Type B pancreatic cell (in vitro differentiated cells): ENCODE measurements at regions not wholly inside any gene's neighbourhood (a gene's known extent, or its start where the extent isn't known, plus 50 kb on each side); places are given as distances from the start of the nearest gene placed in this dataset.

ENCODE experiments used
- DNase-seq: peaks from one replicate; pipeline ENCODE4 v3.0.0; 2021; ENCODE audit warnings: mixed read lengths; ENCODE audit not compliant: unreplicated experiment; ENCODE audit errors: extremely low spot score
- H3K27ac Mint-ChIP-seq: 2 replicates; pipeline ENCODE4 v1.8.0; 2021; ENCODE audit warnings: mild to moderate bottlenecking, mixed read lengths
- H3K27me3 Mint-ChIP-seq: 2 replicates; pipeline ENCODE4 v1.8.0; 2021; ENCODE audit warnings: mixed read lengths
- H3K36me3 Mint-ChIP-seq: 2 replicates; pipeline ENCODE4 v1.8.0; 2021; ENCODE audit warnings: mixed read lengths
- H3K4me1 Mint-ChIP-seq: one replicate; pipeline ENCODE4 v1.8.0; 2021; ENCODE audit warnings: mixed read lengths; ENCODE audit not compliant: unreplicated experiment
- H3K4me3 Mint-ChIP-seq: 2 replicates; pipeline ENCODE4 v1.8.0; 2021; ENCODE audit warnings: mild to moderate bottlenecking, mixed read lengths
- H3K9me3 Mint-ChIP-seq: 2 replicates; pipeline ENCODE4 v1.8.0; 2021; ENCODE audit warnings: mixed read lengths
- TF ChIP-seq, protein P1 (sequence below): fragments of 200-600 bp; sonication (generic); conservative IDR thresholded peaks from 2 replicates; pipeline ENCODE4 v1.5.0; 2021; ENCODE audit warnings: antibody characterized with exemption, mild to moderate bottlenecking

DNA sequence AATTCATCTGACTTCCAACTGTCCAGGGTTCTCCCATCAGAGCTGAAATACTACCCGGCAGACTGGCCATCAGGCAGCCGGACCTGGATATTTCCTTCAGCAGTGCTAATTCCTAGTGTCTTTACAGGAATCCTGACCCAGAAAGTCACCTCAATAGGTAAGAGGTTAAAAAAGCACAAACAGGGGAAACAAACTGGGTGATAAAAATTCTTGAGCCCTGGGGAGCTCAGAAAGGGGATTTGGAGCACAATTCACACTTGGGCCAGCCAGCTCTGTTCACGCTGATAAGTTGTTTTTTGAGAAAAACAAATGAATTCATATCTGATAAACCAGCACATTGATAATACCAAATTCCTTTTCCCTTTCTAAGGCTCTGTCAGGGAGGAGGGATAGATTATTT is 104.0 kb downstream of the EDN1 start:
- no peak overlapping the region for H3K4me3 Mint-ChIP-seq
- H3K27ac Mint-ChIP-seq = no peak overlapping the region
- TF ChIP-seq, protein P1, sequence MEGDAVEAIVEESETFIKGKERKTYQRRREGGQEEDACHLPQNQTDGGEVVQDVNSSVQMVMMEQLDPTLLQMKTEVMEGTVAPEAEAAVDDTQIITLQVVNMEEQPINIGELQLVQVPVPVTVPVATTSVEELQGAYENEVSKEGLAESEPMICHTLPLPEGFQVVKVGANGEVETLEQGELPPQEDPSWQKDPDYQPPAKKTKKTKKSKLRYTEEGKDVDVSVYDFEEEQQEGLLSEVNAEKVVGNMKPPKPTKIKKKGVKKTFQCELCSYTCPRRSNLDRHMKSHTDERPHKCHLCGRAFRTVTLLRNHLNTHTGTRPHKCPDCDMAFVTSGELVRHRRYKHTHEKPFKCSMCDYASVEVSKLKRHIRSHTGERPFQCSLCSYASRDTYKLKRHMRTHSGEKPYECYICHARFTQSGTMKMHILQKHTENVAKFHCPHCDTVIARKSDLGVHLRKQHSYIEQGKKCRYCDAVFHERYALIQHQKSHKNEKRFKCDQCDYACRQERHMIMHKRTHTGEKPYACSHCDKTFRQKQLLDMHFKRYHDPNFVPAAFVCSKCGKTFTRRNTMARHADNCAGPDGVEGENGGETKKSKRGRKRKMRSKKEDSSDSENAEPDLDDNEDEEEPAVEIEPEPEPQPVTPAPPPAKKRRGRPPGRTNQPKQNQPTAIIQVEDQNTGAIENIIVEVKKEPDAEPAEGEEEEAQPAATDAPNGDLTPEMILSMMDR = no peak
- no peaks in the 10 kb centered on the region for H3K4me1 Mint-ChIP-seq
- H3K9me3 Mint-ChIP-seq = peaks cover 2% of the 10 kb centered on the region
- no peaks in the 10 kb centered on the region for H3K36me3 Mint-ChIP-seq
- DNase-seq = no peak
- no peaks in the 10 kb centered on the region for H3K27me3 Mint-ChIP-seq

DNA sequence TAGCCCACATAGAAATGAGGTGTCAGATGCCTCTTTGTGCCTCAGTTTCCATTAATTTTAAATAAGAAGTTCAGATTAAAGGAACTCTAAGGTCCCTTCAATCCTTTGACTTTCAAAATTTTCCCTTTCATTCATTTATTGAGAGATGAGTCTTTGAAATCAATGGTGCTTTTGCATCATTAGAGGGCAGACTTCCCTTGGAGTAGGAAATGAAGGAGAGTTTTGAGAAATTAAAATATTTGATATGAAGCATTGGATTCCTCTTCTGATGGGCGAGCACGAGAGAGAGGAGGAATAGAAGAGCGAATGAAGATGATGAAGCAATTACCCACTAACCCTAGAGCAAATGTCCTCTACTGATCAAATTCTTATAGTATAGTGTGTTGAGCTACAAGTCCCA is 105.7 kb downstream of the EDN1 start:
- DNase-seq = no peak
- H3K4me1 Mint-ChIP-seq = no peaks in the 10 kb centered on the region
- H3K9me3 Mint-ChIP-seq = peaks cover 9% of the 10 kb centered on the region

GRCh38 chr6:12401200-12401599 is 111.0 kb downstream of the EDN1 start:
- TF ChIP-seq, protein P1 = no peak
- H3K27ac Mint-ChIP-seq = no peak overlapping the region

More for the DNA sequence above, 105.7 kb downstream of the EDN1 start:
- Mint-ChIP-seq H3K27me3 (no peaks in the 10 kb centered on the region), H3K36me3 (no peaks in the 10 kb centered on the region), H3K4me3 (no peak overlapping the region), H3K27ac (no peak overlapping the region)
- TF ChIP-seq, protein P1 = no peak

DNA sequence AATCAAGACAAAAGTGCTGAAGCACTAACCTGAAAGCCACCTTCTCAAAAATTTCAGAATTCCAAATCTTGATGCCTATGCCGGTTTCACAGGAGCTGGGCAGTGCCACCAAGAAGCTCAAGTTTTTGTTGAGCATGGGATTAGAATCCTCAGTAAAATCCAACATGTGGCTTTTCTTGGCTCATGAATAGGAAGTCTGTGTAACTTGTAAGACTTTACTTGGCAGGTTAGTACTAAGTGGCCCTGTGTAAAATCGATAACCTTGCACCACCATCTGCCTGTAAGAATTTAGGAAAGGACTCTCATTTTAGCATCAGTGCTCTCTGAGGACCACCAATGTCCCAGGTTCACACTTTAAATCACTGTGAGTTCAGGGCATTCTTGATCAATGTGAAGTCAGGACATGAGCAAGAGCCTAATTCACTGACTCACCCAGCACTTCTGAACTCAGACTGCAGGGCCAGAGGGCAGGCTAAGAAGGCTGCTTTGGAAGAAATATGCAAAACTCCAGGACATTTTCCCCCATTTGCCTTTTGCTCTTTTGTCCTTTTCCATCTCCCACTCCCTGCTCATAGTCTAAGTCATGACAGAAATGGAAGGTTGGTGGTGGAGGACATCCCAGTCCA is 113.2 kb downstream of the EDN1 start:
- Mint-ChIP-seq H3K9me3 (peaks cover 9% of the 10 kb centered on the region), H3K36me3 (no peaks in the 10 kb centered on the region), H3K4me3 (no peak overlapping the region), H3K27ac (no peak overlapping the region), H3K4me1 (no peaks in the 10 kb centered on the region), H3K27me3 (peaks cover 2% of the 10 kb centered on the region)
- DNase-seq = no peak
- TF ChIP-seq, protein P1 = no peak

More at GRCh38 chr6:12401200-12401599, 111.0 kb downstream of the EDN1 start:
- no peaks in the 10 kb centered on the region for H3K4me1 Mint-ChIP-seq
- peaks cover 9% of the 10 kb centered on the region for H3K9me3 Mint-ChIP-seq
- no peak for DNase-seq
- no peak overlapping the region for H3K4me3 Mint-ChIP-seq
- H3K36me3 Mint-ChIP-seq = no peaks in the 10 kb centered on the region
- H3K27me3 Mint-ChIP-seq = no peaks in the 10 kb centered on the region

DNA sequence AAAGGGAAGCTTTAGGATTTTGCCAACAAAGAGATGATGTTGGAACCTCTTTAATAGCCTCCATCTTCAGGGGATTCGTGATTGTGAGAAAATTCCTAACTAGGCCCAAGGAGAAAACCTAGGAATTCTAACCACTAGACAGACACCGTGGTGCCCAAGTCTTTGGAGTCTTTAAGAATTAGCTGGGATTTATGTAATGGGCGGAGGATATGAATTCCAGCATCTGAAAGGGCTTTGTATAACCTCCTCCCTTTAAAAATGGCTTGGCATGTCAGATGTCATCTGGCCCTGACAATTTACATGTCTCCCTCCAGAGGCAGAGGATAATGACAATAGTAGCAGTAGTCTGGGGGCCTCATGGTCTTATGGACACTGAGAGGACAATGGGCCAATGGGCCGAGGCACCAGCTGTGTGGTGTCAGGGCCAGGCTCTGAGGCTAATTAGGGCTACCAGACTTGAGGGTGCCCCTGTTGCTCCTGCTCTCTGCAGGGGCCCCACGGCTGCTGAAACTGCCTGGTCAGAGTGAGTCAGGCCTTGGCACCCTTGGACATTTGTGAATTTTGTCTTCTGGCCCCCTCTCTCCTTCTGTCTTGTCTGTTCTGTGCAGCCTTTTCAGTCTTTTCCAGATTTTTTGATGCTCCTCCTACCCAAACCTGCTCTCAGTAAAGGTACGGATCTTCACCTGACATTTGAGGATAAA is 113.9 kb downstream of the EDN1 start:
- H3K4me1 Mint-ChIP-seq = no peaks in the 10 kb centered on the region
- no peaks in the 10 kb centered on the region for H3K36me3 Mint-ChIP-seq
- H3K27ac Mint-ChIP-seq = no peak overlapping the region
- H3K27me3 Mint-ChIP-seq = peaks cover 2% of the 10 kb centered on the region
- peaks cover 8% of the 10 kb centered on the region for H3K9me3 Mint-ChIP-seq
- TF ChIP-seq, protein P1 = no peak
- H3K4me3 Mint-ChIP-seq = no peak overlapping the region
- no peak for DNase-seq
